ENCODE measurements at regions not wholly inside any gene's neighbourhood (a gene's known extent, or its start where the extent isn't known, plus 50 kb on each side); places are given as distances from the start of the nearest gene placed in this dataset.

- TF ChIP-seq SUZ12 (IDR thresholded peaks at IDR 0.05; ENCODE audit: low read length) = no peak
- no peak for TF ChIP-seq CTCF (IDR thresholded peaks at IDR 0.05; ENCODE audit: control extremely low read depth in 1 of 3, insufficient read depth in 1 of 3, low read depth in 1 of 3, low read length in 3 of 3)
- no peak for TF ChIP-seq SIN3A (conservative IDR thresholded peaks at IDR 0.05 in 1 of 2, IDR thresholded peaks at IDR 0.05 in 1 of 2; ENCODE audit: low read depth in 1 of 2, low read length in 2 of 2)
- TF ChIP-seq POLR2AphosphoS5 (IDR thresholded peaks at IDR 0.05; ENCODE audit: low read depth, low read length) = no peak
- TF ChIP-seq, protein P1, sequence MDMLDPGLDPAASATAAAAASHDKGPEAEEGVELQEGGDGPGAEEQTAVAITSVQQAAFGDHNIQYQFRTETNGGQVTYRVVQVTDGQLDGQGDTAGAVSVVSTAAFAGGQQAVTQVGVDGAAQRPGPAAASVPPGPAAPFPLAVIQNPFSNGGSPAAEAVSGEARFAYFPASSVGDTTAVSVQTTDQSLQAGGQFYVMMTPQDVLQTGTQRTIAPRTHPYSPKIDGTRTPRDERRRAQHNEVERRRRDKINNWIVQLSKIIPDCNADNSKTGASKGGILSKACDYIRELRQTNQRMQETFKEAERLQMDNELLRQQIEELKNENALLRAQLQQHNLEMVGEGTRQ (IDR thresholded peaks at IDR 0.05; ENCODE audit: low read length) = no peak
- no peak for TF ChIP-seq SP1 (IDR thresholded peaks at IDR 0.05; ENCODE audit: low read depth, low read length)
- TF ChIP-seq RAD21 (IDR thresholded peaks at IDR 0.05 in 1 of 2, conservative IDR thresholded peaks at IDR 0.05 in 1 of 2; ENCODE audit: low read depth in 2 of 2, low read length in 2 of 2) = no peak
- TF ChIP-seq TEAD4 (IDR thresholded peaks at IDR 0.05; ENCODE audit: low read depth, low read length) = no peak
- TF ChIP-seq BACH1 (IDR thresholded peaks at IDR 0.05; ENCODE audit: low read length) = no peak
Measured at GRCh38 chr3:104849070-104849469, 517.6 kb upstream of the ALCAM start.
